SK-N-SH (cell line): ENCODE measurements at regions not wholly inside any gene's neighbourhood (a gene's known extent, or its start where the extent isn't known, plus 50 kb on each side); places are given as distances from the start of the nearest gene placed in this dataset.

Experiments
- EP300 ChIP-seq, 2 experiments: IDR thresholded peaks; 2 replicates each; pipeline versions ENCODE4 v1.4.0 to v1.6.1; 2012; ENCODE audit warnings: borderline replicate concordance in 1 of 2, low read depth in 1 of 2, low read length in 1 of 2
- FOSL2 ChIP-seq: IDR thresholded peaks from 2 replicates; pipeline ENCODE4 v1.4.0; 2012; ENCODE audit warnings: low read depth, mild to moderate bottlenecking, moderate library complexity, borderline replicate concordance
- FOXM1 ChIP-seq: IDR thresholded peaks from 2 replicates; pipeline ENCODE4 v1.4.0; 2012; ENCODE audit warnings: low read depth, mild to moderate bottlenecking
- GABPA ChIP-seq: IDR thresholded peaks from 2 replicates; pipeline ENCODE4 v1.4.0; 2012; ENCODE audit warnings: low read depth, mild to moderate bottlenecking
- JUND ChIP-seq: IDR thresholded peaks from 2 replicates; pipeline ENCODE4 v1.4.0; 2012
- NFIC ChIP-seq: IDR thresholded peaks from 2 replicates; pipeline ENCODE4 v1.4.0; 2012; ENCODE audit warnings: borderline replicate concordance
- POLR2AphosphoS5 ChIP-seq: IDR thresholded peaks from 2 replicates; pipeline ENCODE4 v1.6.1; 2012; ENCODE audit warnings: low read depth, low read length
- RAD21 ChIP-seq: IDR thresholded peaks from 2 replicates; pipeline ENCODE4 v1.6.1; 2012; ENCODE audit warnings: mild to moderate bottlenecking, low read length
- SIN3A ChIP-seq: IDR thresholded peaks from 2 replicates; pipeline ENCODE4 v1.6.1; 2012; ENCODE audit warnings: low read depth, mild to moderate bottlenecking, low read length, moderate library complexity, borderline replicate concordance
- TF ChIP-seq, protein P1 (sequence below): fragments of 200-600 bp; sonication (generic); IDR thresholded peaks from 2 replicates; pipeline ENCODE4 v1.6.1; 2017; ENCODE audit warnings: antibody characterized with exemption, mild to moderate bottlenecking, moderate library complexity
- TF ChIP-seq, protein P2 (sequence below): IDR thresholded peaks from 2 replicates; pipeline ENCODE4 v1.4.0; 2012; ENCODE audit warnings: low read depth
- TF ChIP-seq, protein P3 (sequence below): IDR thresholded peaks from 2 replicates; pipeline ENCODE4 v1.6.1; 2012; ENCODE audit warnings: mild to moderate bottlenecking, low read depth, low read length, moderate library complexity

- TF ChIP-seq NFIC (no peak), FOSL2 (no peak), SIN3A (no peak), JUND (no peak), GABPA (no peak), POLR2AphosphoS5 (no peak), FOXM1 (no peak), RAD21 (no peak), EP300 (IDR thresholded peaks at IDR 0.05; ENCODE audit: borderline replicate concordance in 1 of 2, low read depth in 1 of 2, low read length in 1 of 2) (no peak)
- TF ChIP-seq, protein P1, sequence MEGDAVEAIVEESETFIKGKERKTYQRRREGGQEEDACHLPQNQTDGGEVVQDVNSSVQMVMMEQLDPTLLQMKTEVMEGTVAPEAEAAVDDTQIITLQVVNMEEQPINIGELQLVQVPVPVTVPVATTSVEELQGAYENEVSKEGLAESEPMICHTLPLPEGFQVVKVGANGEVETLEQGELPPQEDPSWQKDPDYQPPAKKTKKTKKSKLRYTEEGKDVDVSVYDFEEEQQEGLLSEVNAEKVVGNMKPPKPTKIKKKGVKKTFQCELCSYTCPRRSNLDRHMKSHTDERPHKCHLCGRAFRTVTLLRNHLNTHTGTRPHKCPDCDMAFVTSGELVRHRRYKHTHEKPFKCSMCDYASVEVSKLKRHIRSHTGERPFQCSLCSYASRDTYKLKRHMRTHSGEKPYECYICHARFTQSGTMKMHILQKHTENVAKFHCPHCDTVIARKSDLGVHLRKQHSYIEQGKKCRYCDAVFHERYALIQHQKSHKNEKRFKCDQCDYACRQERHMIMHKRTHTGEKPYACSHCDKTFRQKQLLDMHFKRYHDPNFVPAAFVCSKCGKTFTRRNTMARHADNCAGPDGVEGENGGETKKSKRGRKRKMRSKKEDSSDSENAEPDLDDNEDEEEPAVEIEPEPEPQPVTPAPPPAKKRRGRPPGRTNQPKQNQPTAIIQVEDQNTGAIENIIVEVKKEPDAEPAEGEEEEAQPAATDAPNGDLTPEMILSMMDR = no peak
- TF ChIP-seq, protein P2, sequence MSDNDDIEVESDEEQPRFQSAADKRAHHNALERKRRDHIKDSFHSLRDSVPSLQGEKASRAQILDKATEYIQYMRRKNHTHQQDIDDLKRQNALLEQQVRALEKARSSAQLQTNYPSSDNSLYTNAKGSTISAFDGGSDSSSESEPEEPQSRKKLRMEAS = no peak
- TF ChIP-seq, protein P3, sequence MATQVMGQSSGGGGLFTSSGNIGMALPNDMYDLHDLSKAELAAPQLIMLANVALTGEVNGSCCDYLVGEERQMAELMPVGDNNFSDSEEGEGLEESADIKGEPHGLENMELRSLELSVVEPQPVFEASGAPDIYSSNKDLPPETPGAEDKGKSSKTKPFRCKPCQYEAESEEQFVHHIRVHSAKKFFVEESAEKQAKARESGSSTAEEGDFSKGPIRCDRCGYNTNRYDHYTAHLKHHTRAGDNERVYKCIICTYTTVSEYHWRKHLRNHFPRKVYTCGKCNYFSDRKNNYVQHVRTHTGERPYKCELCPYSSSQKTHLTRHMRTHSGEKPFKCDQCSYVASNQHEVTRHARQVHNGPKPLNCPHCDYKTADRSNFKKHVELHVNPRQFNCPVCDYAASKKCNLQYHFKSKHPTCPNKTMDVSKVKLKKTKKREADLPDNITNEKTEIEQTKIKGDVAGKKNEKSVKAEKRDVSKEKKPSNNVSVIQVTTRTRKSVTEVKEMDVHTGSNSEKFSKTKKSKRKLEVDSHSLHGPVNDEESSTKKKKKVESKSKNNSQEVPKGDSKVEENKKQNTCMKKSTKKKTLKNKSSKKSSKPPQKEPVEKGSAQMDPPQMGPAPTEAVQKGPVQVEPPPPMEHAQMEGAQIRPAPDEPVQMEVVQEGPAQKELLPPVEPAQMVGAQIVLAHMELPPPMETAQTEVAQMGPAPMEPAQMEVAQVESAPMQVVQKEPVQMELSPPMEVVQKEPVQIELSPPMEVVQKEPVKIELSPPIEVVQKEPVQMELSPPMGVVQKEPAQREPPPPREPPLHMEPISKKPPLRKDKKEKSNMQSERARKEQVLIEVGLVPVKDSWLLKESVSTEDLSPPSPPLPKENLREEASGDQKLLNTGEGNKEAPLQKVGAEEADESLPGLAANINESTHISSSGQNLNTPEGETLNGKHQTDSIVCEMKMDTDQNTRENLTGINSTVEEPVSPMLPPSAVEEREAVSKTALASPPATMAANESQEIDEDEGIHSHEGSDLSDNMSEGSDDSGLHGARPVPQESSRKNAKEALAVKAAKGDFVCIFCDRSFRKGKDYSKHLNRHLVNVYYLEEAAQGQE = no peak
Measured at GRCh38 chr12:127822809-127823411, 444.1 kb upstream of the TMEM132C start.
